K562 (cell line): ENCODE measurements at regions not wholly inside any gene's neighbourhood (a gene's known extent, or its start where the extent isn't known, plus 50 kb on each side); places are given as distances from the start of the nearest gene placed in this dataset.

Experiments
- EP300 ChIP-seq: IDR thresholded peaks from 2 replicates; pipeline ENCODE4 v1.6.1; 2012; ENCODE audit warnings: low read length, improper control_type of control experiment
- HDAC2 ChIP-seq: fragments of 450-650 bp; IDR thresholded peaks from 2 replicates; pipeline ENCODE4 v1.6.1; 2016; ENCODE audit warnings: mild to moderate bottlenecking
- KDM4B ChIP-seq, 2 experiments: fragments of 450-650 bp in 1 of 2; sonication (generic) in 1 of 2; IDR thresholded peaks; 2 replicates each; pipeline ENCODE4 v1.6.1; 2016 to 2017; ENCODE audit warnings: borderline replicate concordance in 2 of 2, antibody characterized with exemption in 1 of 2, low read depth in 1 of 2, mild to moderate bottlenecking in 1 of 2
- MITF ChIP-seq: IDR thresholded peaks from 2 replicates; pipeline ENCODE4 v1.6.1; 2014; ENCODE audit warnings: antibody characterized with exemption
- RFX1 ChIP-seq: fragments of 450-650 bp; IDR thresholded peaks from 2 replicates; pipeline ENCODE4 v1.6.1; 2016; ENCODE audit warnings: mild to moderate bottlenecking, moderate library complexity
- USF2 ChIP-seq: sonication (generic); formaldehyde crosslinking; IDR thresholded peaks from 2 replicates; pipeline ENCODE4 v1.5.0; 2020; ENCODE audit warnings: missing genetic modification reagents
- ZBTB7A ChIP-seq: IDR thresholded peaks from 2 replicates; pipeline ENCODE4 v1.6.1; 2011; ENCODE audit warnings: low read depth, mild to moderate bottlenecking, low read length, moderate library complexity, borderline replicate concordance; ENCODE audit not compliant: control insufficient read depth
- ZNF282 ChIP-seq: sonication (generic); formaldehyde crosslinking; IDR thresholded peaks from 2 replicates; pipeline ENCODE4 v1.8.1; 2023; ENCODE audit warnings: missing genetic modification reagents
- ZNF407 ChIP-seq: fragments of 450-650 bp; IDR thresholded peaks from 2 replicates; pipeline ENCODE4 v1.6.1; 2016; ENCODE audit warnings: low read depth
- TF ChIP-seq, protein P1 (sequence below), 3 experiments: IDR thresholded peaks in 2 of 3; conservative IDR thresholded peaks in 1 of 3; 2 replicates each; pipeline ENCODE4 v1.5.1; 2011 to 2012; ENCODE audit warnings: low read length in 3 of 3, mild to moderate bottlenecking in 3 of 3, control low read depth in 2 of 3, improper control_type of control experiment in 1 of 3, inconsistent platforms in 1 of 3, low read depth in 1 of 3, mixed read lengths in 1 of 3, moderate library complexity in 1 of 3; ENCODE audit not compliant: insufficient read depth in 2 of 3

GRCh38 chr2:192901446-192901845 lies 706.7 kb upstream of the TMEFF2 start:
- TF ChIP-seq, protein P1, sequence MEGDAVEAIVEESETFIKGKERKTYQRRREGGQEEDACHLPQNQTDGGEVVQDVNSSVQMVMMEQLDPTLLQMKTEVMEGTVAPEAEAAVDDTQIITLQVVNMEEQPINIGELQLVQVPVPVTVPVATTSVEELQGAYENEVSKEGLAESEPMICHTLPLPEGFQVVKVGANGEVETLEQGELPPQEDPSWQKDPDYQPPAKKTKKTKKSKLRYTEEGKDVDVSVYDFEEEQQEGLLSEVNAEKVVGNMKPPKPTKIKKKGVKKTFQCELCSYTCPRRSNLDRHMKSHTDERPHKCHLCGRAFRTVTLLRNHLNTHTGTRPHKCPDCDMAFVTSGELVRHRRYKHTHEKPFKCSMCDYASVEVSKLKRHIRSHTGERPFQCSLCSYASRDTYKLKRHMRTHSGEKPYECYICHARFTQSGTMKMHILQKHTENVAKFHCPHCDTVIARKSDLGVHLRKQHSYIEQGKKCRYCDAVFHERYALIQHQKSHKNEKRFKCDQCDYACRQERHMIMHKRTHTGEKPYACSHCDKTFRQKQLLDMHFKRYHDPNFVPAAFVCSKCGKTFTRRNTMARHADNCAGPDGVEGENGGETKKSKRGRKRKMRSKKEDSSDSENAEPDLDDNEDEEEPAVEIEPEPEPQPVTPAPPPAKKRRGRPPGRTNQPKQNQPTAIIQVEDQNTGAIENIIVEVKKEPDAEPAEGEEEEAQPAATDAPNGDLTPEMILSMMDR (IDR thresholded peaks at IDR 0.05 in 2 of 3, conservative IDR thresholded peaks at IDR 0.05 in 1 of 3; ENCODE audit: insufficient read depth in 2 of 3, low read depth in 1 of 3, low read length in 3 of 3), result no peak
- TF ChIP-seq ZNF407 (no peak), ZNF282 (CRISPR knock-in tag) (no peak), HDAC2 (no peak), RFX1 (no peak), ZBTB7A (no peak), USF2 (CRISPR knock-in tag) (no peak), EP300 (no peak), KDM4B (IDR thresholded peaks at IDR 0.05; ENCODE audit: borderline replicate concordance in 2 of 2, low read depth in 1 of 2) (no peak), MITF (no peak)
